HG02610 (cell line): ENCODE measurements at regions not wholly inside any gene's neighbourhood (a gene's known extent, or its start where the extent isn't known, plus 50 kb on each side); places are given as distances from the start of the nearest gene placed in this dataset.
A peak's percentile ranks its signal among the peaks of the same experiment; 100 is the strongest.

Experiments
- ATAC-seq: cut with Tn5 transposase; IDR thresholded peaks from one replicate; pipeline ENCODE4 v1.9.1; 2021; ENCODE audit warnings: mild to moderate bottlenecking, moderate library complexity; ENCODE audit not compliant: unreplicated experiment

- no peak for ATAC-seq
Measured at GRCh38 chr5:107325866-107326265, 344.9 kb downstream of the EFNA5 start.

GRCh38 chr5:107324809-107325208 lies 345.9 kb downstream of the EFNA5 start:
- ATAC-seq: no peak

GRCh38 chr5:107324071-107324470 lies 346.7 kb downstream of the EFNA5 start:
- no peak for ATAC-seq

GRCh38 chr5:107323536-107323935 lies 347.2 kb downstream of the EFNA5 start:
- no peak for ATAC-seq

- no peak for ATAC-seq
Measured at GRCh38 chr5:107322936-107323335, 347.8 kb downstream of the EFNA5 start.

- no peak for ATAC-seq
Measured at GRCh38 chr5:107321906-107322305, 348.8 kb downstream of the EFNA5 start.

GRCh38 chr5:107320846-107321245 lies 349.9 kb downstream of the EFNA5 start:
- ATAC-seq: no peak

- no peak for ATAC-seq
Measured at GRCh38 chr5:107320376-107320775, 350.4 kb downstream of the EFNA5 start.

- no peak for ATAC-seq
Measured at GRCh38 chr5:107319901-107320300, 350.8 kb downstream of the EFNA5 start.

GRCh38 chr5:107314330-107314729 lies 356.4 kb downstream of the EFNA5 start:
- no peak for ATAC-seq

- no peak for ATAC-seq
Measured at GRCh38 chr5:107313921-107314320, 356.8 kb downstream of the EFNA5 start.

GRCh38 chr5:107313098-107313497 lies 357.6 kb downstream of the EFNA5 start:
- no peak for ATAC-seq

GRCh38 chr5:107310181-107310580 lies 360.6 kb downstream of the EFNA5 start:
- ATAC-seq: no peak

- ATAC-seq: no peak
Measured at GRCh38 chr5:107306594-107306993, 364.1 kb downstream of the EFNA5 start.

GRCh38 chr5:107306002-107306401 lies 364.7 kb downstream of the EFNA5 start:
- ATAC-seq: no peak

GRCh38 chr5:107304684-107305083 lies 366.1 kb downstream of the EFNA5 start:
- no peak for ATAC-seq

- ATAC-seq: no peak
Measured at GRCh38 chr5:107303171-107303968, 367.4 kb downstream of the EFNA5 start.

- peak; percentile 47 for ATAC-seq
Measured at GRCh38 chr5:107302441-107302840, 368.3 kb downstream of the EFNA5 start.

- ATAC-seq: peak; percentile 31
Measured at GRCh38 chr5:107301999-107302398, 368.7 kb downstream of the EFNA5 start.

- no peak for ATAC-seq
Measured at GRCh38 chr5:107300721-107301327, 369.9 kb downstream of the EFNA5 start.

- ATAC-seq: no peak
Measured at GRCh38 chr5:107296572-107296971, 374.2 kb downstream of the EFNA5 start.

- no peak for ATAC-seq
Measured at GRCh38 chr5:107295914-107296313, 374.8 kb downstream of the EFNA5 start.

- no peak for ATAC-seq
Measured at GRCh38 chr5:107294669-107295068, 376.1 kb downstream of the EFNA5 start.
